NCI-H2227 treated with DMSO at 0.1 percent for 48 hours (cell line): ENCODE measurements at regions not wholly inside any gene's neighbourhood (a gene's known extent, or its start where the extent isn't known, plus 50 kb on each side); places are given as distances from the start of the nearest gene placed in this dataset.

Experiments
- DNase-seq: peaks from one replicate; lab custom pipeline; 2025; lab: John Stamatoyannopoulos, UW

DNA sequence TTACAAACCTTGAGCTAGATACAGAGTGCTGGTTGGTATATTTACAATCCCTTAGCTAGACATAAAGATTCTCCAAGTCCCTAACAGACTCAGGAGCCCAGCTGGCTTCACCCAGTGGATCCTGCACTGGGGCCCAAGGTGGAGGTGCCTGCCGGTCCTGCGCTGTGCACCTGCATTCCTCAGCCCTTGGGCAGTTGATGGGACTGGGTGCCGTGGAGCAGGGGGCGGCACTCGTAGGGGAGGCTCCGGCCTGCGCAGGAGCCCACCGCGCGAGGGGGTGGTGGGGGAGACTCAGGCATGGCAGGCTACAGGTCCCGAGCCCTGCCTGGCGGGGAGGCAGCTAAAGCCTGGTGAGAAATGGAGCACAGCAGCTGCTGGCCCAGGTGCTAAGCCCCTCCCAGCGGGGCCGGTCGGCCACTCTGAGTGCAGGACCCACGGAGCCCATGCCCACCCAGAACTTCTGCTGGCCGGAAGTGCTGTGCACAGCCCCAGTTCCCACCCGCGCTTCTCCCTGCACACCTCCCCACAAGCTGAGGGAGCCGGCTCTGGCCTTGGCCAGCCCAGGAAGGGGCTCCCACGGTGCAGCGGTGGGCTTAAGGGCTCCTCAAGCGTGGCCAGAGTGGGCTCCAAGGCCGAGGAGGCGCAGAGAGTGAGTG lies 1464.7 kb downstream of the EFNA5 start:
- DNase-seq: no peak

DNA sequence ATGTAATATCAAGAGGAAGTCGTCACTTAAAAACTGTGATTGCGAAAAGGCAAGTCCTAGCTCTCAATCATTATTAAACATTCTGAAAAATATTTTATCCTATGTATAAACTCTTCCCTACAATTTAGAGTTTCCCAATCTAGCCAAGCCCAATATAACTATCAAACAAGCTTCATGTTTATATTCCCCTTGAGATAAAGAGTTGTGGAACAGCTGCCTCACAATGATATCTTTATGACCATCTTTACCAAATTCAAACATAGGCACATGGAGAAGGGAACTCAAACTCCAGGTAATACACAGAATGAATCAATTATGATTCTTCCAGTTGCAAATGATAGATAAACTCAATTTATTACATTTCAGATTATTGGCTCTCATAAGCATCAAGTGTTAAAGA lies 1468.7 kb downstream of the EFNA5 start:
- DNase-seq: no peak

DNA sequence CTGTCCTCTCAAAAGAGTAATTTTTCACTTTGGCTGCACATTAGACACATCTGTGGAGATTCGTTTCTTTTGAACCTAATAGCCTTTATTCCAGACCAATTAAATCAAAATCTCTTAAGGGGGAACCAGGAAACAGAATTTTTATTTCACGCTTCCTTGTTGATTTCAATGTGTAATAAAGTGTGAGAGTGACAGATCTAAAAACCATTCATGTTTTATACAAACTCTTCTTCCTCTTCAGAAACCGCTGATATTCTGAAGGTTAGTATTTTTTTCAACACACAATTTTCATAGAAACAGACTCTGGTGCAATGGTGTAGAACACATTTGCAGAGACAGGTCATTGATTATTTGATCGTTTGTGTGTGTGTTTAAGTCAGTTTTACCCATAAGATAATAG lies 1469.8 kb downstream of the EFNA5 start:
- no peak for DNase-seq

DNA sequence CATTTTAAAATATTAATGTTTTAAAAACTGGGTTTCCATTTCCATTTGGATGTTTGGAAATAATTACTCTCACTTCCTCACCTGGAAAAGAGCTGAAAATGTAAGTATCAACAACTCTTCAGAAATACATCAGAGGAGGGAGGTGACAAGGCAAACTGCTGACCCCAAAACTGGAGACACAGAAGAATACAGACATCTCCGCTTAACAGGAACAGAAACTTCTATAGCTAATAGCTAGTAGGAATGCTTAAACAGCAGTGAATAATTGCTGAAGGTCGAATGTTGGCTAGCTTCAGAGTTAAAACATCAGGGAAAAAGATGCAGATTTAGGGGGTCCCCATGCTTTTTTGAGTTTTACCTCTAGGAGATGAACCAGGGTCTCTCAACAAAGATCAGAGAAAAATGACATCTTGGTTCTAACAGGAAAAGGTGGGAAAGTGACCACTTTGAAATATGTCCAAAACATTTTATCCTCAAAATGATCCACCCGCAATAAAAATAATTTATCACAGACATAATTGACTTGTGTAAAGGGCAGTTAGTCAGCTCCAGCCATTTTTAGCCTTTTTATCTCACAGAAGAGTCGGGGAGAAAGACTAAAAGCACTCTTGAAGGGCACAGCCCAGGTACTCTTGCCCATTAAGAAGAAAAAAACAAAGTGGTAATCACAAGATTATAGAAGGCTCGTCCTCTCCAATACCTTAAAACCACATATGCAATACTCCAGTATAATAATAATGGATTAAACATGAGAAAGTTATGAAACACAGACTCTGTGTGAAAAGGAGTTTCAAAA lies 1474.9 kb downstream of the EFNA5 start:
- DNase-seq: no peak

DNA sequence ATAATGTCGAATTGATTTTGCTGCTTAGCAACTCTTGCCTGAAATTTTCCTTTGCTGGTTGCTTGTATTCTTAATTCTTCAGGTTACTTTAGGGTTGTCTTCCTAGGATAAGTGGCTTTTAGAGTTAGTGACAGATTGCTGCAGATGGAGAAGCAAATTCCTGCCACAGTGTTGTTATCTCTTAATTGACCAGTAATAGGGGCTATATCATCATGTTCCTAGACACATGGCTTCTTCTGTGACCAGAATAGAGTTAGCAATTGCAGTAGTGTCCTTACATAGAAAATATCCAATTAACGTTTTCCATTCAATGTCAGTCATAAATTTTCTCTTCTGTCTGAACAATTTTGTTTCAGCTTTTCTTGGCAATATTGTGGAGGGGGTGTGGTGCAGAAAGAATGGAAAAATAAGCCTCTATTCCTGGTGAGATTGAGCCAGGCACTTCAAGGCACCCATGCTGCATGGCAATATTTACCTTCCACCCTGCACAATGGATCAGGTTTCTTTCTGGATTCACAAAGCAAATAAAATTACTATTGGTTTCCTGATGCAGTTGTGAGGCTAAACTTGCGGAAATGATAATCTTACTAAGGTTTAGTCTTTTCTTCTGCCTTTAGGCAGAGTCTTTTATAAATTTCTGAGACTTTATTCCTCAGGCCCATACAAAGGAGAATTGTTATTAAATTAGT lies 1481.5 kb downstream of the EFNA5 start:
- peak; percentile 18 for DNase-seq

DNA sequence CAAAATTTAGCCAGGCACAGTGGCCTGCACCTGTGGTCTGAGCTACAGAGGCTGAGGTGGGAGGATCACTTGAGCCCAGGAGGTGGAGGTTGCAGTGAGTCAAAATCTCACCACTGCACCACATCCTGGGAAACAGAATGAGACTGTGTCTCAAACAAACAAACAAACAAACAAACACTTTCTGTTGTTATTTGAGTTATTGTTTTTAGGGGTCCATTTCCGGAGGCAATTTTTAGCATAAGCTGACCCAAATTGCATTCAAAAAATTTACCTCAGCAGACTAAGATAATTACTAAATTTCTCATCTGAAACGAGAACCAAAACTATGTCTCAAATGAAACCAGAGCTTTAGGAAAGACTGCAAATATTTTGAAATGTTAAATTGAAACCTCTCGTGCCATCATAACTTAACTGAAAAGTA lies 1485.1 kb downstream of the EFNA5 start:
- DNase-seq: no peak

DNA sequence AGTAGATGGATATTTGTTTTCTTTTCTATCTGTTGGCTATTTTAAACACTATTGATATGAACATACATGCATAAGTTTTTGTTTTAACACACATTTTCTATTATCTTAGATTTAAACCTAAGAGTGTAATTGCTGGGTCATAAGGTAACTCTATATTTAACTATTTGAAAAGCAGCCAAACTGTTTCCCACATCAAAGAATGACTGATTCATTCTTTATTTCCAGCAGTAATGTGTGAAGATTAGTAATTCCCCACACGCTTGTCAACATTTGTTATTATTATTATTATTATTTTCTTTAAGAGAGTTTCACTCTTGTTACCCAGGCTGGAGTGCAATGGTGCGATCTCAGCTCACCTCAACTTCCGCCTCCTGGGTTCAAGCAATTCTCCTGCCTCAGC lies 1495.8 kb downstream of the EFNA5 start:
- no peak for DNase-seq

DNA sequence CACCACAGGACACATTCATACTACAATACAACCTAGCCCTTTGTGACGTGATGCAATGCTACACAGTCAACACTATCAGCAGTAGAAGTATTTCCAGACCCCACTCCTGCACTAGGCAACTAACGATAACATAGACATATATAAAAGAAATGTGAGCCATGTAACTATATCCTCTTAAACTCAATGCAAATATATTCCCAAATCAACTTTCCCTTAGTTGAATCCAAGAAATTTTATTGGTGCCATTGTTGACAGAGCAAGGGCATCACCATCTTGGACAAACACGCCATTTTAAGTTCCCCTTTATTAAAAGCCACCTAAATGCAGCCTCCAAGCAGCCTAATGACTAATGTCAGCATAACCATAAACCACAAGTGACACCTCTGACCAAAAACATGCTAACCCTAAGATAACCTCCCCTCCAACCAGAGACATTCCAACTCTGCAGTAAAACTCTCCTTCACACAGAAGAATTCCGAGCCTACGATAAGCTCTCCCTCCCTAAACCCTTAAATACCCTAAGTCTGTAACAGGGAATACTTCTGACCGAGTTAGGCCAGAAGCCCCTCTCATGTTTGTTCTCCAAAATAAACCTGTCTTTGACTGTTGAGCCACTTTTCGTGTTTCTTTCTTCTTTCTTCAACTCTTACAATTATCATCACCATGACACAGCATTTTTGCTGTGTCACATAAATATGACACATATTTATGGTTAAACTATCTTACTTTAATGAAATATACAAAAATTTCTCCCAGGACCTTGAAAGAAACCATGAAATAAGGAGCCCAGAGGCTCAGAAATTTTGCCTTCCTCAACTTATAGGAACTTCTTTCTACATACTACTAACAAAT lies 1497.8 kb downstream of the EFNA5 start:
- no peak for DNase-seq

DNA sequence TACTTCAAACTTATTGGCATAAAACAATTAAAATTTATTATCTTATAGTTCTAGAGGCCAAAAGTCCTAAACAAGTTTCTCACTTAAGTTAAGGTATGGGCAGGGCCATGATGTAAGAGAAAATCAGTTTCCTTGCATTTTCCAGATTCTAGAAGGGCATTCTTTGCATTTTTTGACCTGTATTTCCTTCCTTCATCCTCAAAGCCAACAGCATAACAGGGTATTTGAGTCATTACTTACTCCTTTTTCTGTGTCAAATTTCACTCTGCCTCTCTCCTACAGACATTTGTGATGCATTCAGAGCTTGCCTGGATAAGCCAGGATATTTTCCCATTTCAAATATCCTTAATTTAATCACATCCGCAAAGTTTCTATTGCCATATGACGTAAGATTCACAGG lies 1499.0 kb downstream of the EFNA5 start:
- DNase-seq: no peak

DNA sequence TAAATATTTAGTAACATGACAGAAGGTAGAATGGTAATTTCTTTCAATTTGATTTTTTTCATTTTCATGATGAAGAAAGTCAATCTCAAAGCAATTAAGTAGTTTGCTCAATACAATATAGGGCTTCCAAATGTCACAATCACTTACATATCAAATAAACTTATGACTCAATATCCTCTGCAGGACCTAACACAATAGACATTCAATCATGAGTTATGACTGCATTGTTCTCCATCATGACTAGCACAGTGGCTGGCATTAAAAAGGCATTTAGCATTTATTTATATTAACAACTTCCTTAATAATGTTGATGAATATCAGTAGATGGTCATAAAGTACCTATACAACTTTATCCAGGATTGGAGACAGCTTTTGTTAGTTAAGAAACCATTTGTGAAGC lies 1499.6 kb downstream of the EFNA5 start:
- no peak for DNase-seq

DNA sequence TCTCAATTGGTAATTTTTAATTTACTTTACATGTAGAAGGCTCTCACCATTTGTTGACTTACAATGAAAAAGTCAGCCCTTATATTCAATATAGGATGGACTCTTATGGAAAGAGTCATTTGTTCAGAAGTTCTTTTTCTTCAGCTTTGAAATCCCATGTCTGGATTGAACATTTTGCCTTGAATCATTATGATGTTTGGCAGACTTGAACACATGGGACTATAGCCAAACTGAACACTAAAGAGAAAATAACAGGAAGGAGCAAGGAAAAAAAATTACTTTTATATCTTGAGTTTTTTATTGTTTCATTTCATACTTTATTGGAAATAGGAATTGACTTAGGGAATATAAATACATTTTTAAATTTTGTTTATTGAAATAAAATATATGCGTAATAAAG lies 1503.0 kb downstream of the EFNA5 start:
- no peak for DNase-seq

DNA sequence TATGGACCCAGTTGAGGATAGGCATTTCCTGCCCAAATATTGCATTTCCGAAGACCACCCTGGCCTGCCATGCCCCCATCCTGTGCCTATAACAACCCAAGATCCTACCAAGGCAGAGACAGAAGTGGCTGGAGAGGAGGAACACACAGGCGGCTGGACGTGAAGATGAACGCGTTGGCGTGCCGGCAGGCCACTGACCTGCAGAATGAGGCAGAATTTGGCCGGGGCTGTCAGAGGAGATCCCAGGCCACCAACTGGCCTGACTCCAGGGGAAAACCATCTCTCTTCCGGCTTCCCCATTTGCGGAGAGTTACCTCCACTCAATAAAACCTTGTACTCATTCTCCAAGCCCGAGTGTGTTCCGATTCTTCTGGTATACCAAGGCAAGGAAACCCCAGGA lies 1507.5 kb downstream of the EFNA5 start:
- no peak for DNase-seq

DNA sequence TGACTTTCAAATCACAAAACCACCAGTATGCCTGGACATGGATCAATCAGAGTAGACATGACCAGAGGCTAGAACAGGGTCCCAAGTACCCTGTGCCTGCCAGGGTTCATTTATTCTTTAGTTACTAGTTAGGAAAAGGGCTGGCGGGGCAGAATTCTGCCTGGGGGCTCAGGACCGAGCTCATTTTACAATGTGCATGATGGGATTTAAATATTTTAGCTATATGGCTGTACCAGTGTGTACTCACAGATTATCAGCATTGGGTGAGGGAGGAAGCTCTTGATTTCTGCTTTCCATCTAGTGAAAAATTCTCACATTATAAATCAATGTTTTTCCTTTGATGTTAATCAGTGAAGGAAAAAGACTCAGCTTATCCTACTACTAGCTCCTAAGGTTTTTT lies 1511.1 kb downstream of the EFNA5 start:
- DNase-seq: no peak

DNA sequence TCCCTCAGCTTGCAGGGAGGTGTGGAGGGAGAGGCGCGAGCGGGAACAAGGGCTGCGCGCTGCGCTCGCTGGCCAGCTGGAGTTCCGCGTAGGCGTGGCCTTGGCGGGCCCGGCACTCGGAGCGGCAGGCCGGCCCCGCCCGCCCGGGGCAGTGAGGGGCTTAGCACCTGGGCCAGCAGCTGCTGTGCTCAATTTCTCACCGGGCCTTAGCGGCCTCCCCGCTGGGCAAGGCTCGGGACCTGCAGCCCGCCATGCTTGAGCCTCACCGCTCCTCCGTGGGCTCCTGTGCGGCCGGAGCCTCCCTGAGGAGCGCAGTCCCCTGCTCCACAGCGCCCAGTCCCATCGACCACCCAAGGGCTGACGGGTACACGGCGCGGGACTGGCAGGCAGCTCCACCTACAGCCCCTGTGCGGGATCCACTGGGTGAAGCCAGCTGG lies 1516.4 kb downstream of the EFNA5 start:
- no peak for DNase-seq

DNA sequence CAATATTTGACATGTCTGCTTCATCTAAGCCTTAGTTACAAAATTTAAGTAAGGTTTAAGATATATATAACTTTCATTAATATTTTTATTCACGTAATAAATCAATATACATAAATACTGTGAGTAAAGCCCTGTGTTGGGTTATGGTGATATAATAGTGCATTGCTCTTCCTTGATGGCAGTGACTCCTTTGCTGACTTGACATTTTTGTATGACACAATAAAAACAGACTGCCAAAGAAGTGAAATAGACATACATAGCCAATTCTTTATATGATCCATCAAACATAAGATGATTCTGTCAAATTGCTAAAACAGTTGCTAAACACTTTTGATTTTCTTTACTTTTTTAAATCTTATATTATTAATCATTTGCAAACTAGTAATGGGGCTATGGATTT lies 1518.2 kb downstream of the EFNA5 start:
- DNase-seq: no peak

DNA sequence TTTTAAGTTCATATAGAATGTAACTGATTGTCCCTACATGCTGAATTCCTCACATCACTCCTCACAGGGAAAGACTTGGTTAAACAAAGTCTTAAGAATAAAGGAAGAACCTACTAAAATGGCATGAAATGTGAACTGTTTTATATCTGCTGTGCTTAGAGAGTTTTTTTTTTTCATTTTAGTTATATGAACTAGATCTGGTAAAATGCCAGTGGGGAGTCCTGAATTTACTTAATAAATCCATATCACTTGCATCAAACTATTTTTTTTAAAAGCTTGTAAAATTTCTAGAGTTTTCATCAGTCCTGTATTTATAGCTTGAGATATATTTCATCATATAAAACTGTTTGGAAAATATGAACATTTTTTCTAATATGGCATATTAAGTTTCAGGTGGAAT lies 1528.6 kb downstream of the EFNA5 start:
- DNase-seq: no peak

DNA sequence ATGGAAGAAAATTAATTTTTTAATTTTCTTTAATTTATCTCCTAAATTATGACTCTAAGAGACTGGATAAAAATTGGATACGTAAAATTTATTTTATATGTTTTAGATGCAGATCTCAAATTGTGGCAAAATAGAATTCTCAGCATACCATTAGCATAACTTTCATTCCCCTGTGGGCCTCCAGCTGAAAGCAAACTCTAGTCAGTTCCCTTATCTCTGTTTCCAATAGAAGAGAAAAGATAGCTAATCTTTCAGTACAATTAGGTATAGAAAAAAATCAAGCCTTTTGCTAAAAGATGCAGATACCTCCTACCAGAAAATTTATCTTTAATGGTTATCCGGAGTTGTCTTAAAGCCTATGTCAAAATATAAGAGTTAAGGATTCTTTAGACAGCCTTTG lies 1530.6 kb downstream of the EFNA5 start:
- DNase-seq: no peak

DNA sequence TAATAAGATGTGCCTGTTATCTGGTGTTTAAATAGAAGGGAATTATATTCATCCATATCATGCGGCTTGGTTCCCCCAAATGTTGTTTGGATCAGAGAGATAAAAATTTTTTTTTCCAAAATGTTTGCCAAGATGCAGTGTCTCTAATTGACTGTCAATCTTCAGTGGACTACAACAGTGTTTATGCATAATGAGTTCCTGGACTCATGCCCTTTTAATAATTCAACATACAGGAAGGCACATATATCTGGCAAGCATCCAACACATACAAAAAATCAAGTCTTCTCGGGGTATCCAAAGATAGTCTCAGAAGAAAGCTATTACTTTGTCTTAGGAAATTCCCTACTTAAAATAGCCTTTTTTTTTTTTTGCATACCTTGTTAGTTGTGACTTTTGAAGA lies 1534.7 kb downstream of the EFNA5 start:
- DNase-seq: no peak

DNA sequence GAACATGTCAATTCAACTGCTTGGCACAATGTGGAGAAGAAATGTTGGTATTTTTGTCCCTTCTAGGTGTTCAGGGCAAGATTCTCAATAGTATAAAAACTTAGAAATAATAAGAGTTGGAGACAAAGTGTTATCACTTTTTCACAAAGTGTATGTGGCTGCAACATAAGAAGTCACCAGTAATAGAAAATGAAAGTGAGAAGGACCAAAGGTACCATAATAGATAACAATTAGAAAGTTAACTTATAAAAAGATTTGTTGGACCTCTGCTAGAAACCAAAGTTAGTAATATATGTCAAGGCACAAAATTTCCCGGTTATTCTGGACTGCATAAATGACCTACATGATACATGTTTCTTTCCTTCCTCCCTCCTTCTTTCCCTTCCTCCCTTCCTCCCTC lies 1535.3 kb downstream of the EFNA5 start:
- DNase-seq: no peak

DNA sequence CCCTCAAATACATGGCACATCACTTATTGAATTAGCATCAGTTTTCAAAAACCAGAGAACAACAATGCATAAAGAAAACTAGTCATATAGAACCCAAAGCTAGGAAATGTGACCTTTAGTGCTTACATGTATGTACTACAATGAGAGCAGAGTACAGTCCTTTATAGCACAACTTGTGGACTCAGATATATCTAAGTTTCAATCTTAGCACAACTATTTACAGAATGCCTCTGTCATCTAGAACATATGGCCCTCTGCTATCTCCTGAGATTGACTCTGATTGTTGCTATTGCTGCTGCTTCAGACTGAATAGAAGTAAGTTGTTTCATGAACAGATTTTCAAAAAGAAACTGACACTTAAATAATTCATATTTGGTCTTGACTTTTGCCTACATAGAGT lies 1536.2 kb downstream of the EFNA5 start:
- DNase-seq: no peak

DNA sequence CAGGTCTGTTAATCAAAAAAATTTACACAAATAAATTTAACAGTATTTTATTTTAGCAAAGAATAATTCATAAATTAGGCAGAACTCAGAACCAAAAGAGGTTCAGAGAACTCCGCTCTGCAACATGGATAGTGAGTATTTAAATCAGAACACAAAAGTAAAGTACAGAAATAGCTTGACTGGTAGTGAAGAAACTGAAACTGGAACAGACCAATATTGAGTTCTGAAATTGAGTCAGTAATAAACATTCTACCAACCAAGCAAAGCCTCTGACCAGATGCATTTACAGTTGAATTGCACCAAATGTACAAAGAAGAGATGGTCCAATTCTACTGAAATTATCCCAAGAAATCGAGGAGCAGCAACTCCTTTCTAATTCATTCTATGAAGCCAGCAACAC lies 1542.8 kb downstream of the EFNA5 start:
- no peak for DNase-seq

DNA sequence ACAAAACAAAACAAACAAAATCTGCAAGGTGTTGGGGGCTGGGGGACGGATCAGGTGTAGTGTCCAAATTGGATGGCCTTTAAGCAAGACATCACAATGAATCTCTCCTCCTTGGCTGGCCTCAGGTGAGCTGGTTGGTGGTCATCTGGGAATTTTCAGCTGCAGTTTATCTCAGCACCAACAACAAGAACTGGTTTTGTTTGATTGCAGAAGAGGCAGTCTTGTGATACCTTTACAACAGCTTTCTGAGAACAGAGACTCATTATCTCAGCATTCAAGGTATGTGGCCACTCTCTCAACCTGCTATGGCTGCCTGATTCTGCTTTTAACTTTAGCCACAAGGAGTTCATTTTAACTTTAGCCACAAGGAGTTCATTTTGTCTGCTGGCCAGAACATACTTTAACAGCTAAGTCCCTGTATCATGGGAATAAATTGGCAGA lies 1543.4 kb downstream of the EFNA5 start:
- no peak for DNase-seq
